ENCODE measurements at regions not wholly inside any gene's neighbourhood (a gene's known extent, or its start where the extent isn't known, plus 50 kb on each side); places are given as distances from the start of the nearest gene placed in this dataset.

GRCh38 chr9:33660772-33661171 is 134.6 kb upstream of the PRSS3 start:
- TF ChIP-seq, protein P1, sequence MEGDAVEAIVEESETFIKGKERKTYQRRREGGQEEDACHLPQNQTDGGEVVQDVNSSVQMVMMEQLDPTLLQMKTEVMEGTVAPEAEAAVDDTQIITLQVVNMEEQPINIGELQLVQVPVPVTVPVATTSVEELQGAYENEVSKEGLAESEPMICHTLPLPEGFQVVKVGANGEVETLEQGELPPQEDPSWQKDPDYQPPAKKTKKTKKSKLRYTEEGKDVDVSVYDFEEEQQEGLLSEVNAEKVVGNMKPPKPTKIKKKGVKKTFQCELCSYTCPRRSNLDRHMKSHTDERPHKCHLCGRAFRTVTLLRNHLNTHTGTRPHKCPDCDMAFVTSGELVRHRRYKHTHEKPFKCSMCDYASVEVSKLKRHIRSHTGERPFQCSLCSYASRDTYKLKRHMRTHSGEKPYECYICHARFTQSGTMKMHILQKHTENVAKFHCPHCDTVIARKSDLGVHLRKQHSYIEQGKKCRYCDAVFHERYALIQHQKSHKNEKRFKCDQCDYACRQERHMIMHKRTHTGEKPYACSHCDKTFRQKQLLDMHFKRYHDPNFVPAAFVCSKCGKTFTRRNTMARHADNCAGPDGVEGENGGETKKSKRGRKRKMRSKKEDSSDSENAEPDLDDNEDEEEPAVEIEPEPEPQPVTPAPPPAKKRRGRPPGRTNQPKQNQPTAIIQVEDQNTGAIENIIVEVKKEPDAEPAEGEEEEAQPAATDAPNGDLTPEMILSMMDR (conservative IDR thresholded peaks at IDR 0.05; ENCODE audit: low read depth, low read length), result no peak
- no peak for TF ChIP-seq EZH2 (IDR thresholded peaks at IDR 0.05; ENCODE audit: borderline replicate concordance, low read depth, low read length, poor library complexity, severe bottlenecking)
